HCT116 (cell line): ENCODE measurements at regions not wholly inside any gene's neighbourhood (a gene's known extent, or its start where the extent isn't known, plus 50 kb on each side); places are given as distances from the start of the nearest gene placed in this dataset.

Experiments used
- ATAC-seq: fragments of 200-7000 bp; cut with Tn5 transposase; 2 replicates; pipeline ENCODE4 v1.9.1; 2020; ENCODE audit warnings: mild to moderate bottlenecking, moderate library complexity
- BruUV-seq: library from RNA; stranded (reverse); fragments of 400-500 nt; replicated peaks from 2 replicates; lab custom pipeline; 2021; lab: Mats Ljungman, UMichigan
- CTCF ChIA-PET: fragments of 300-600 bp; sonication (Branson Sonifier 250); formaldehyde crosslinking; loops from one replicate; lab custom pipeline; 2021; ENCODE audit warnings: antibody characterized with exemption; lab: Charles Lee
- POLR2A ChIA-PET: fragments of 300-600, 350-600 bp; sonication (Branson Sonifier 250); formaldehyde crosslinking; loops from one replicate; lab custom pipeline; 2021; ENCODE audit warnings: antibody characterized with exemption; lab: Charles Lee
- RAD21 ChIA-PET, 2 experiments: fragments of 300-600 bp; sonication (Branson Sonifier 250); formaldehyde crosslinking; loops; one replicate each; lab custom pipeline; 2023; ENCODE audit warnings: low total read pairs in 2 of 2; ENCODE audit not compliant: uncharacterized antibody in 2 of 2, unreplicated experiment in 2 of 2, low non-redundant PET in 1 of 2; lab: Charles Lee
- DNase-seq: peaks from one replicate; pipeline ENCODE4 v3.0.0-alpha.2; 2010; ENCODE audit warnings: low read depth, low spot score
- H2AFZ ChIP-seq: fragments of 200-600 bp; shearing (Covaris generic), sonication (generic); 2 replicates; pipeline ENCODE4 v1.6.1; 2017; ENCODE audit warnings: low read depth, mixed run types, mixed read lengths, antibody characterized with exemption, low read length; ENCODE audit not compliant: poor library complexity, severe bottlenecking
- H3K27ac ChIP-seq: 2 replicates; pipeline ENCODE4 v1.5.1; 2012; ENCODE audit warnings: low read depth, low read length
- H3K27me3 ChIP-seq: fragments of 200-600 bp; sonication (generic); 2 replicates; pipeline ENCODE4 v1.6.1; 2016; ENCODE audit warnings: mixed run types, low read length, mixed read lengths; ENCODE audit not compliant: insufficient read depth
- H3K36me3 ChIP-seq, 2 experiments: fragments of 200-500 bp in 1 of 2; fragments of 200-600 bp in 1 of 2; sonication (Bioruptor generic) in 1 of 2; sonication (generic) in 1 of 2; 2 replicates each; pipeline versions ENCODE4 v1.5.1 to v1.6.1; 2014 to 2016; ENCODE audit warnings: low read length in 2 of 2, inconsistent platforms in 1 of 2, mixed read lengths in 1 of 2, mixed run types in 1 of 2; ENCODE audit not compliant: insufficient read depth in 2 of 2, control insufficient read depth in 1 of 2
- H3K4me1 ChIP-seq, 2 experiments: fragments of 200-600 bp in 1 of 2; sonication (generic) in 1 of 2; 2 replicates each; pipeline versions ENCODE4 v1.5.1 to v1.6.1; 2012 to 2017; ENCODE audit warnings: low read length in 2 of 2, inconsistent platforms in 1 of 2, mild to moderate bottlenecking in 1 of 2, mixed read lengths in 1 of 2, mixed run types in 1 of 2, moderate library complexity in 1 of 2; ENCODE audit not compliant: insufficient read depth in 2 of 2, control insufficient read depth in 1 of 2
- H3K4me2 ChIP-seq: fragments of 200-600 bp; sonication (generic); 2 replicates; pipeline ENCODE4 v1.6.1; 2017; ENCODE audit warnings: mixed run types, low read length, mixed read lengths
- H3K4me3 ChIP-seq, 2 experiments: fragments of 200-600 bp in 1 of 2; sonication (generic) in 1 of 2; replicated peaks in 1 of 2; 2 replicates each; pipeline ENCODE4 v1.5.1; 2011 to 2016; ENCODE audit warnings: low read length in 2 of 2, control low read depth in 1 of 2, low read depth in 1 of 2, mild to moderate bottlenecking in 1 of 2, mixed read lengths in 1 of 2, mixed run types in 1 of 2
- H3K79me2 ChIP-seq: fragments of 200-600 bp; sonication (generic); 2 replicates; pipeline ENCODE4 v1.6.1; 2017; ENCODE audit warnings: mild to moderate bottlenecking, mixed run types, low read length, moderate library complexity, mixed read lengths; ENCODE audit not compliant: insufficient read depth
- H3K9ac ChIP-seq: fragments of 200-600 bp; sonication (generic); 2 replicates; pipeline ENCODE4 v1.6.1; 2016; ENCODE audit warnings: low read length, mixed read lengths
- H3K9me2 ChIP-seq: fragments of 200-600 bp; sonication (generic), shearing (Covaris generic); 2 replicates; pipeline ENCODE4 v1.6.1; 2017; ENCODE audit warnings: mixed run types, mild to moderate bottlenecking, moderate library complexity; ENCODE audit not compliant: insufficient read depth
- H3K9me3 ChIP-seq, 2 experiments: fragments of 200-500 bp in 1 of 2; fragments of 200-600 bp in 1 of 2; sonication (Bioruptor generic) in 1 of 2; sonication (generic) in 1 of 2; 2 replicates each; pipeline ENCODE4 v1.6.1; 2014 to 2017; ENCODE audit warnings: low read length in 2 of 2, mixed read lengths in 2 of 2, inconsistent platforms in 1 of 2, low read depth in 1 of 2, mild to moderate bottlenecking in 1 of 2, mixed run types in 1 of 2, moderate library complexity in 1 of 2; ENCODE audit not compliant: control insufficient read depth in 1 of 2, insufficient read depth in 1 of 2
- H4K20me1 ChIP-seq: fragments of 200-600 bp; sonication (generic), shearing (Covaris generic); 2 replicates; pipeline ENCODE4 v1.6.1; 2017; ENCODE audit warnings: mixed run types, mild to moderate bottlenecking, moderate library complexity; ENCODE audit not compliant: insufficient read depth
- CTCF ChIP-seq, 3 experiments: fragments of 200-600 bp in 1 of 3; sonication (generic) in 1 of 3; IDR thresholded peaks in 2 of 3; conservative IDR thresholded peaks in 1 of 3; 2 replicates each; pipeline ENCODE4 v1.5.1; 2012 to 2017; ENCODE audit warnings: low read depth in 2 of 3, low read length in 2 of 3, antibody characterized with exemption in 1 of 3, borderline replicate concordance in 1 of 3, control low read depth in 1 of 3, mild to moderate bottlenecking in 1 of 3, mixed read lengths in 1 of 3, mixed run types in 1 of 3, moderate library complexity in 1 of 3; ENCODE audit not compliant: insufficient read depth in 1 of 3
- ELF1 ChIP-seq: IDR thresholded peaks from 2 replicates; pipeline ENCODE4 v1.6.1; 2012; ENCODE audit warnings: low read depth, borderline replicate concordance
- POLR2A ChIP-seq: IDR thresholded peaks from 2 replicates; pipeline ENCODE4 v1.7.0; 2011; ENCODE audit warnings: borderline replicate concordance; ENCODE audit not compliant: insufficient read depth, insufficient read length; ENCODE audit errors: extremely low read depth
- POLR2AphosphoS5 ChIP-seq: IDR thresholded peaks from 2 replicates; pipeline ENCODE4 v1.6.1; 2011; ENCODE audit warnings: mild to moderate bottlenecking, low read depth, low read length, moderate library complexity
- RAD21 ChIP-seq: IDR thresholded peaks from 2 replicates; pipeline ENCODE4 v1.6.1; 2012; ENCODE audit warnings: low read depth, mild to moderate bottlenecking
- SIN3A ChIP-seq: IDR thresholded peaks from 2 replicates; pipeline ENCODE4 v1.6.1; 2012; ENCODE audit warnings: low read depth
- SRF ChIP-seq: IDR thresholded peaks from 2 replicates; pipeline ENCODE4 v1.6.1; 2012; ENCODE audit warnings: low read depth
- ZBTB33 ChIP-seq: IDR thresholded peaks from 2 replicates; pipeline ENCODE4 v1.6.1; 2011; ENCODE audit warnings: mild to moderate bottlenecking, low read length, moderate library complexity; ENCODE audit not compliant: insufficient replicate concordance; ENCODE audit errors: extremely low read depth
- intact Hi-C: fragments of 100-400 bp; cut with micrococcal nuclease; formaldehyde crosslinking; loops from 2 replicates; pipeline ENCODE4 v1.10.0; 2022

- Histone ChIP-seq H3K9me2 (no peaks in the 10 kb centered on the region), H3K27ac (no peak overlapping the region), H3K4me1 (no peaks in the 10 kb centered on the region), H3K4me3 (no peak overlapping the region), H3K79me2 (no peaks in the 10 kb centered on the region), H3K36me3 (no peaks in the 10 kb centered on the region), H3K9ac (no peak overlapping the region), H3K9me3 (no peaks in the 10 kb centered on the region; a peak in 1 of 4 replicates), H3K4me2 (no peak overlapping the region), H4K20me1 (no peaks in the 10 kb centered on the region), H2AFZ (no peak overlapping the region), H3K27me3 (no peaks in the 10 kb centered on the region)
- TF ChIP-seq RAD21, result no peak
- no peak for TF ChIP-seq SIN3A
- TF ChIP-seq ELF1, result no peak
- no peak for TF ChIP-seq CTCF (IDR thresholded peaks at IDR 0.05 in 2 of 3, conservative IDR thresholded peaks at IDR 0.05 in 1 of 3; ENCODE audit: borderline replicate concordance in 1 of 3, insufficient read depth in 1 of 3, low read depth in 2 of 3, low read length in 2 of 3)
- TF ChIP-seq POLR2AphosphoS5, result no peak
- TF ChIP-seq SRF, result no peak
- TF ChIP-seq POLR2A, result no peak
- no peak for TF ChIP-seq ZBTB33
- CTCF ChIA-PET, result no interaction called here
- no peak for ATAC-seq
- no TSS peak for BruUV-seq
- POLR2A ChIA-PET, result no interaction called here
- DNase-seq, result no peak
- intact Hi-C loops, result no loop called here
- RAD21 ChIA-PET, result no interaction called here
These were observed 309.1 kb downstream of the NDUFA10 start for GRCh38 chr2:239716009-239716408.
